Right lobe of liver (tissue), 6 donors: ENCODE measurements at regions not wholly inside any gene's neighbourhood (a gene's known extent, or its start where the extent isn't known, plus 50 kb on each side); places are given as distances from the start of the nearest gene placed in this dataset.
A peak's percentile ranks its signal among the peaks of the same experiment; 100 is the strongest.

ENCODE experiments used
- ATAC-seq, 4 donors: fragments of 200-7000 bp; cut with Tn5 transposase; one replicate each; pipeline ENCODE4 v1.9.1; 2020; ENCODE audit warnings: mild to moderate bottlenecking in 4 of 4, moderate library complexity in 4 of 4
- DNase-seq, 3 donors: peaks; one replicate each; pipeline ENCODE4 v3.0.0-alpha.2; 2020
- H3K27ac ChIP-seq, 3 donors: fragments of 200-600 bp; one replicate each; pipeline ENCODE4 v1.8.0; 2022
- H3K27me3 ChIP-seq, 2 donors: fragments of 200-600 bp; one replicate each; pipeline ENCODE4 v1.8.0; 2022
- H3K36me3 ChIP-seq, 4 donors: fragments of 200-600 bp; sonication (generic) in 1 of 4; one replicate each; pipeline versions ENCODE4 v1.5.1 to v1.8.0; 2017 to 2022; ENCODE audit warnings: control low read depth in 1 of 4
- H3K4me1 ChIP-seq, 4 donors: fragments of 200-600 bp; sonication (generic) in 1 of 4; one replicate each; pipeline versions ENCODE4 v1.5.1 to v1.8.0; 2017 to 2022; ENCODE audit warnings: control low read depth in 1 of 4
- H3K4me3 ChIP-seq, 3 donors: fragments of 200-600 bp; one replicate each; pipeline ENCODE4 v1.8.0; 2022
- H3K9me3 ChIP-seq, 4 donors: fragments of 200-600 bp; sonication (generic) in 1 of 4; one replicate each; pipeline versions ENCODE4 v1.5.1 to v1.8.0; 2017 to 2022; ENCODE audit warnings: control low read depth in 1 of 4
- CTCF ChIP-seq, 4 donors: fragments of 200-600 bp in 3 of 4; fragments of 450-650 bp in 1 of 4; IDR thresholded peaks; one replicate each; pipeline versions ENCODE4 v1.5.1 to v1.8.0; 2016 to 2022; ENCODE audit warnings: antibody characterized with exemption in 4 of 4, mild to moderate bottlenecking in 2 of 4
- POLR2A ChIP-seq: fragments of 450-650 bp; IDR thresholded peaks from one replicate; pipeline ENCODE4 v1.6.1; 2017; ENCODE audit warnings: antibody characterized with exemption, mild to moderate bottlenecking
- WGBS: methylation state at CpG from one replicate; pipeline ENCODE4 v1.1.6; 2018; ENCODE audit warnings: low coverage, low lambda C conversion rate; ENCODE audit not compliant: insufficient coverage; ENCODE audit errors: missing lambda C conversion rate; 5-methylcytosine and 5-hydroxymethylcytosine counted together
- intact Hi-C, 2 donors: fragments of 100-400 bp; cut with DNase I; formaldehyde crosslinking; loops; one replicate each; pipeline versions ENCODE4 v1.11.2 to v1.14.1; 2022
- donor health status: DM: no; HTN: yes; CAD: no.
- donor health status: DM: no; HTN: no; CAD: no.
- donor health status: DM: no; HTN: no; CAD: no.
- donor health status: DM: no; HTN: yes; CAD: no.
- donor health status: DM: no; HTN: yes; CAD: no.

GRCh38 chrX:114332766-114333165 is 251.1 kb upstream of the HTR2C start:
- H3K4me3 ChIP-seq, result no peak overlapping the region
- 92% methylated on average over 1 of the region's 1 CpG for WGBS
- no peak for ATAC-seq
- TF ChIP-seq POLR2A (no peak), CTCF (IDR thresholded peaks at IDR 0.05) (no peak)
- no peaks in the 10 kb centered on the region for H3K4me1 ChIP-seq
- H3K27ac ChIP-seq, result no peak overlapping the region
- no peaks in the 10 kb centered on the region for H3K9me3 ChIP-seq
- H3K27me3 ChIP-seq, result no peaks in the 10 kb centered on the region
- H3K36me3 ChIP-seq, result no peaks in the 10 kb centered on the region
- no peak for DNase-seq
- intact Hi-C loops, result no loop called here

GRCh38 chrX:114334473-114334982 is 249.4 kb upstream of the HTR2C start:
- Histone ChIP-seq H3K4me1 (no peaks in the 10 kb centered on the region), H3K9me3 (no peaks in the 10 kb centered on the region), H3K4me3 (no peak overlapping the region), H3K36me3 (no peaks in the 10 kb centered on the region), H3K27ac (no peak overlapping the region), H3K27me3 (no peaks in the 10 kb centered on the region)
- WGBS, result 62% methylated on average over 3 of the region's 4 CpGs
- TF ChIP-seq POLR2A (no peak), CTCF (IDR thresholded peaks at IDR 0.05) (no peak)
- ATAC-seq (peak in 1 of 4 donors; percentile 17), DNase-seq (no peak)
- intact Hi-C loops, result no loop called here

- no peak for DNase-seq
- no peak for ATAC-seq
- Histone ChIP-seq H3K4me3 (no peak overlapping the region), H3K4me1 (no peaks in the 10 kb centered on the region), H3K36me3 (no peaks in the 10 kb centered on the region), H3K9me3 (no peaks in the 10 kb centered on the region), H3K27ac (no peak overlapping the region), H3K27me3 (peaks cover 0 to 3% of the 10 kb centered on the region in 2 donors)
- intact Hi-C loops, result no loop called here
- TF ChIP-seq POLR2A (no peak), CTCF (IDR thresholded peaks at IDR 0.05) (no peak)
- WGBS, result 58% methylated on average over 2 of the region's 2 CpGs
Observed at GRCh38 chrX:114338870-114339269, 245.0 kb upstream of the HTR2C start.

- no peaks in the 10 kb centered on the region for H3K9me3 ChIP-seq
- H3K27ac ChIP-seq, result no peak overlapping the region
- TF ChIP-seq POLR2A (no peak), CTCF (IDR thresholded peaks at IDR 0.05) (peak; percentile 42 to 77 (median 67))
- no peak for DNase-seq
- 20% methylated on average over 3 of the region's 3 CpGs for WGBS
- intact Hi-C loops, result no loop called here
- H3K4me3 ChIP-seq, result no peak overlapping the region
- no peaks in the 10 kb centered on the region for H3K4me1 ChIP-seq
- peak; percentile 45 to 66 (median 63) for ATAC-seq
- H3K36me3 ChIP-seq, result no peaks in the 10 kb centered on the region
- peaks cover 6 to 10% of the 10 kb centered on the region in 2 donors for H3K27me3 ChIP-seq
Observed at GRCh38 chrX:114344756-114345349, 239.0 kb upstream of the HTR2C start.
